ENCODE measurements at regions not wholly inside any gene's neighbourhood (a gene's known extent, or its start where the extent isn't known, plus 50 kb on each side); places are given as distances from the start of the nearest gene placed in this dataset.

DNA sequence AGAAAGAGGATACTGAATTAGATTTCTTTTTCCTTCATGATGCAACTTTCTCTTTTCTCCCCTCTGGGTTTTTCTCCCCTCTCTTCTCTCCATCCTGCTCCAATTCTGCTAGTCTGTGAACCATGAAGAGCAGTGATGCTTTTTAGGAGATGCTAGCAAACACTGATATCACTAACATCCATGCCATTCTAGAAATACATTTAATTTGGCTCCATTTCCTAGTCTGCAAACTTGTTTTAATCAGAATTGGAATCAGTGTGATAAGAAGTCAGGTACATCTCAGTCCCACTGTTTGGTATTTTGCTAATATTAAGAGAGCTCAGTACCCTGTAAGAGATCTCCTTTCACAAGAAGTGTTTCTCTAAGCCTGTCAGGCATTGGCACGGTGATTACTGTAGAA is 437.1 kb downstream of the RWDD3 start:
- ChIA-PET POLR2A (interaction anchor here (0.6 kb wide), 1 partner anchor 404 kb away, joined by 3 read pairs; no protein-coding TSS in a partner anchor), CTCF (ENCODE audit: low intra/inter-chr PET ratio) (no interaction called here)
- H2AFZ ChIP-seq (ENCODE audit: low read depth, low read length): no peak overlapping the region
- intact Hi-C loops (cut with micrococcal nuclease): no loop called here
- H3K4me2 ChIP-seq (ENCODE audit: insufficient read depth, low read length): no peak overlapping the region
- no TSS peak for BruUV-seq (replicated peaks)
- H3K36me3 ChIP-seq (ENCODE audit: control insufficient read depth, insufficient read depth, low read length): no peaks in the 10 kb centered on the region
- DNase-seq (ENCODE audit: extremely low read depth in 1 of 4, low spot score in 3 of 4) (no peak), ATAC-seq (no peak), FAIRE-seq (no peak)
- H3K27ac ChIP-seq (ENCODE audit: extremely low read depth, low read depth, low read length): no peak overlapping the region
- no peak overlapping the region for H3K4me3 ChIP-seq
- no peaks in the 10 kb centered on the region for H3K9me3 ChIP-seq (replicated peaks; ENCODE audit: control insufficient read depth, insufficient read depth, low read depth, low read length)
- TF ChIP-seq NR2F6 (CRISPR knock-in tag; IDR thresholded peaks at IDR 0.05) (no peak), MIER1 (IDR thresholded peaks at IDR 0.05; ENCODE audit: low read depth) (no peak), STAT5B (CRISPR knock-in tag; IDR thresholded peaks at IDR 0.05) (no peak)
- TF ChIP-seq, protein P1, sequence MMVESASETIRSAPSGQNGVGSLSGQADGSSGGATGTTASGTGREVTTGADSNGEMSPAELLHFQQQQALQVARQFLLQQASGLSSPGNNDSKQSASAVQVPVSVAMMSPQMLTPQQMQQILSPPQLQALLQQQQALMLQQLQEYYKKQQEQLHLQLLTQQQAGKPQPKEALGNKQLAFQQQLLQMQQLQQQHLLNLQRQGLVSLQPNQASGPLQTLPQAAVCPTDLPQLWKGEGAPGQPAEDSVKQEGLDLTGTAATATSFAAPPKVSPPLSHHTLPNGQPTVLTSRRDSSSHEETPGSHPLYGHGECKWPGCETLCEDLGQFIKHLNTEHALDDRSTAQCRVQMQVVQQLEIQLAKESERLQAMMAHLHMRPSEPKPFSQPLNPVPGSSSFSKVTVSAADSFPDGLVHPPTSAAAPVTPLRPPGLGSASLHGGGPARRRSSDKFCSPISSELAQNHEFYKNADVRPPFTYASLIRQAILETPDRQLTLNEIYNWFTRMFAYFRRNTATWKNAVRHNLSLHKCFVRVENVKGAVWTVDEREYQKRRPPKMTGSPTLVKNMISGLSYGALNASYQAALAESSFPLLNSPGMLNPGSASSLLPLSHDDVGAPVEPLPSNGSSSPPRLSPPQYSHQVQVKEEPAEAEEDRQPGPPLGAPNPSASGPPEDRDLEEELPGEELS (CRISPR knock-in tag; IDR thresholded peaks at IDR 0.05; ENCODE audit: borderline replicate concordance): no peak
- TF ChIP-seq, protein P2, sequence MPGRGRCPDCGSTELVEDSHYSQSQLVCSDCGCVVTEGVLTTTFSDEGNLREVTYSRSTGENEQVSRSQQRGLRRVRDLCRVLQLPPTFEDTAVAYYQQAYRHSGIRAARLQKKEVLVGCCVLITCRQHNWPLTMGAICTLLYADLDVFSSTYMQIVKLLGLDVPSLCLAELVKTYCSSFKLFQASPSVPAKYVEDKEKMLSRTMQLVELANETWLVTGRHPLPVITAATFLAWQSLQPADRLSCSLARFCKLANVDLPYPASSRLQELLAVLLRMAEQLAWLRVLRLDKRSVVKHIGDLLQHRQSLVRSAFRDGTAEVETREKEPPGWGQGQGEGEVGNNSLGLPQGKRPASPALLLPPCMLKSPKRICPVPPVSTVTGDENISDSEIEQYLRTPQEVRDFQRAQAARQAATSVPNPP (IDR thresholded peaks at IDR 0.05; ENCODE audit: borderline replicate concordance, insufficient read depth, insufficient read length): no peak
- H3K9ac ChIP-seq (ENCODE audit: insufficient read depth in 1 of 2, low read depth in 2 of 2, low read length in 2 of 2): no peak overlapping the region
- 0% methylated on average over 1 of the region's 1 CpG for WGBS (ENCODE audit: insufficient coverage, low coverage, missing lambda C conversion rate)
- no peaks in the 10 kb centered on the region for H3K27me3 ChIP-seq (ENCODE audit: control insufficient read depth in 2 of 2, insufficient read depth in 2 of 2, low read length in 2 of 2)
- H3K79me2 ChIP-seq (ENCODE audit: control insufficient read depth, insufficient read depth, low read length): no peaks in the 10 kb centered on the region
- no peaks in the 10 kb centered on the region for H3K9me1 ChIP-seq (ENCODE audit: control insufficient read depth, insufficient read depth, low read length)
- in situ Hi-C loops (cut with MboI): no loop called here
- no peaks in the 10 kb centered on the region for H4K20me1 ChIP-seq (replicated peaks; ENCODE audit: control insufficient read depth, insufficient read depth, low read length)
- H3K4me1 ChIP-seq (replicated peaks in 1 of 2; ENCODE audit: control insufficient read depth in 2 of 2, insufficient read depth in 2 of 2, low read length in 2 of 2): no peaks in the 10 kb centered on the region
